DOHH2 (cell line): ENCODE measurements at regions not wholly inside any gene's neighbourhood (a gene's known extent, or its start where the extent isn't known, plus 50 kb on each side); places are given as distances from the start of the nearest gene placed in this dataset.

Experiments used
- EZH2phosphoT487 ChIP-seq: fragments of 200-600 bp; sonication (generic); IDR thresholded peaks from 2 replicates; pipeline ENCODE4 v1.6.1; 2017; ENCODE audit warnings: borderline replicate concordance, mild to moderate bottlenecking, antibody characterized with exemption, low read length, moderate library complexity, mixed read lengths
- TF ChIP-seq, protein P1 (sequence below): fragments of 200-600 bp; sonication (generic); IDR thresholded peaks from one replicate; pipeline ENCODE4 v1.5.1; 2014; ENCODE audit warnings: antibody characterized with exemption, mild to moderate bottlenecking, low read depth, low read length; ENCODE audit not compliant: poor library complexity, severe bottlenecking

DNA sequence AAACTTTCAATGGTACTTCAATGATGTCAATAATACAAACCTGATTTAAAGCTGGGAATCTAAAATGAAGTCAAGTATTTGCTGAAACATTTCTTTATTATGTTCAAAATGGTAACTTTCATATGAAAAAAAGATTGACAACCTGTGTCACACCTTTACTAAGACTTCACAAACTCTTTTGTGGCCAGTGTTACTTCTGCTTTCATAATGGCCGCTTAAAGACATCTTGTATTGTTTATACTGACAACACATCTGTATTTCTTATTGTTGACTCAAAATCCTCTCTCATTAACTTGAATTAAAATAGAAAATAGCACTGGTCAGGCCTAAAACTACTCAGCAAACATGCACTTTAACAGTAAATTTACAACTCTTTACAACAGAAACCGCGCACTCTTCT is 312.3 kb upstream of the CNTN6 start:
- TF ChIP-seq, protein P1, sequence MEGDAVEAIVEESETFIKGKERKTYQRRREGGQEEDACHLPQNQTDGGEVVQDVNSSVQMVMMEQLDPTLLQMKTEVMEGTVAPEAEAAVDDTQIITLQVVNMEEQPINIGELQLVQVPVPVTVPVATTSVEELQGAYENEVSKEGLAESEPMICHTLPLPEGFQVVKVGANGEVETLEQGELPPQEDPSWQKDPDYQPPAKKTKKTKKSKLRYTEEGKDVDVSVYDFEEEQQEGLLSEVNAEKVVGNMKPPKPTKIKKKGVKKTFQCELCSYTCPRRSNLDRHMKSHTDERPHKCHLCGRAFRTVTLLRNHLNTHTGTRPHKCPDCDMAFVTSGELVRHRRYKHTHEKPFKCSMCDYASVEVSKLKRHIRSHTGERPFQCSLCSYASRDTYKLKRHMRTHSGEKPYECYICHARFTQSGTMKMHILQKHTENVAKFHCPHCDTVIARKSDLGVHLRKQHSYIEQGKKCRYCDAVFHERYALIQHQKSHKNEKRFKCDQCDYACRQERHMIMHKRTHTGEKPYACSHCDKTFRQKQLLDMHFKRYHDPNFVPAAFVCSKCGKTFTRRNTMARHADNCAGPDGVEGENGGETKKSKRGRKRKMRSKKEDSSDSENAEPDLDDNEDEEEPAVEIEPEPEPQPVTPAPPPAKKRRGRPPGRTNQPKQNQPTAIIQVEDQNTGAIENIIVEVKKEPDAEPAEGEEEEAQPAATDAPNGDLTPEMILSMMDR, result no peak
- TF ChIP-seq EZH2phosphoT487, result no peak
